GM21390 (cell line): ENCODE measurements at regions not wholly inside any gene's neighbourhood (a gene's known extent, or its start where the extent isn't known, plus 50 kb on each side); places are given as distances from the start of the nearest gene placed in this dataset.
A peak's percentile ranks its signal among the peaks of the same experiment; 100 is the strongest.
"Not testable (repeated sequence)": the region's sequence is repeated elsewhere in the genome, so short reads cannot be mapped to it uniquely, and the experiment has no call there.

Source experiments
- ATAC-seq: cut with Tn5 transposase; IDR thresholded peaks from one replicate; pipeline ENCODE4 v1.9.1; 2021; ENCODE audit not compliant: unreplicated experiment

- ATAC-seq, result not testable (repeated sequence)
These were observed 611.5 kb downstream of the LTN1 start for GRCh38 chr21:28381000-28381745.

- no peak for ATAC-seq
These were observed 612.4 kb downstream of the LTN1 start for GRCh38 chr21:28380241-28380640.

GRCh38 chr21:28378026-28378425 is 614.7 kb downstream of the LTN1 start:
- no peak for ATAC-seq

GRCh38 chr21:28375708-28376385 is 616.8 kb downstream of the LTN1 start:
- ATAC-seq, result no peak

GRCh38 chr21:28374881-28375280 is 617.8 kb downstream of the LTN1 start:
- no peak for ATAC-seq

GRCh38 chr21:28371713-28372112 is 621.0 kb downstream of the LTN1 start:
- no peak for ATAC-seq

- ATAC-seq, result no peak
These were observed 633.4 kb downstream of the LTN1 start for GRCh38 chr21:28359300-28359699.

- no peak for ATAC-seq
These were observed 634.0 kb downstream of the LTN1 start for GRCh38 chr21:28358702-28359101.

GRCh38 chr21:28358170-28358569 is 634.5 kb downstream of the LTN1 start:
- ATAC-seq, result no peak

- no peak for ATAC-seq
These were observed 634.9 kb downstream of the LTN1 start for GRCh38 chr21:28357743-28358142.

GRCh38 chr21:28356422-28356821 is 636.3 kb downstream of the LTN1 start:
- no peak for ATAC-seq

GRCh38 chr21:28345934-28346333 is 646.7 kb downstream of the LTN1 start:
- no peak for ATAC-seq

GRCh38 chr21:28344985-28345384 is 647.7 kb downstream of the LTN1 start:
- no peak for ATAC-seq

- no peak for ATAC-seq
These were observed 650.4 kb downstream of the LTN1 start for GRCh38 chr21:28342212-28342810.

- no peak for ATAC-seq
These were observed 653.3 kb downstream of the LTN1 start for GRCh38 chr21:28339403-28339802.

GRCh38 chr21:28338701-28339305 is 653.9 kb downstream of the LTN1 start:
- no peak for ATAC-seq

- ATAC-seq, result no peak
These were observed 655.4 kb downstream of the LTN1 start for GRCh38 chr21:28337315-28337714.

GRCh38 chr21:28336314-28336713 is 656.4 kb downstream of the LTN1 start:
- no peak for ATAC-seq

- peak; percentile 46 for ATAC-seq
These were observed 658.3 kb downstream of the LTN1 start for GRCh38 chr21:28334407-28334806.

- ATAC-seq, result no peak
These were observed 659.0 kb downstream of the LTN1 start for GRCh38 chr21:28333578-28334075.

- ATAC-seq, result no peak
These were observed 659.9 kb downstream of the LTN1 start for GRCh38 chr21:28332796-28333195.

- ATAC-seq, result no peak
These were observed 667.1 kb downstream of the LTN1 start for GRCh38 chr21:28325618-28326017.
